Lower leg skin (tissue), 3 donors: ENCODE measurements at regions not wholly inside any gene's neighbourhood (a gene's known extent, or its start where the extent isn't known, plus 50 kb on each side); places are given as distances from the start of the nearest gene placed in this dataset.

Source experiments
- POLR2A ChIP-seq, 2 donors: fragments of 450-650 bp; IDR thresholded peaks; one replicate each; pipeline ENCODE4 v1.6.1; 2016 to 2017; ENCODE audit warnings: antibody characterized with exemption in 2 of 2, mild to moderate bottlenecking in 1 of 2, moderate library complexity in 1 of 2
- TF ChIP-seq, protein P1 (sequence below), 3 donors: fragments of 450-650 bp; IDR thresholded peaks; one replicate each; pipeline ENCODE4 v1.5.1; 2016; ENCODE audit warnings: antibody characterized with exemption in 3 of 3, mild to moderate bottlenecking in 3 of 3, moderate library complexity in 2 of 3

DNA sequence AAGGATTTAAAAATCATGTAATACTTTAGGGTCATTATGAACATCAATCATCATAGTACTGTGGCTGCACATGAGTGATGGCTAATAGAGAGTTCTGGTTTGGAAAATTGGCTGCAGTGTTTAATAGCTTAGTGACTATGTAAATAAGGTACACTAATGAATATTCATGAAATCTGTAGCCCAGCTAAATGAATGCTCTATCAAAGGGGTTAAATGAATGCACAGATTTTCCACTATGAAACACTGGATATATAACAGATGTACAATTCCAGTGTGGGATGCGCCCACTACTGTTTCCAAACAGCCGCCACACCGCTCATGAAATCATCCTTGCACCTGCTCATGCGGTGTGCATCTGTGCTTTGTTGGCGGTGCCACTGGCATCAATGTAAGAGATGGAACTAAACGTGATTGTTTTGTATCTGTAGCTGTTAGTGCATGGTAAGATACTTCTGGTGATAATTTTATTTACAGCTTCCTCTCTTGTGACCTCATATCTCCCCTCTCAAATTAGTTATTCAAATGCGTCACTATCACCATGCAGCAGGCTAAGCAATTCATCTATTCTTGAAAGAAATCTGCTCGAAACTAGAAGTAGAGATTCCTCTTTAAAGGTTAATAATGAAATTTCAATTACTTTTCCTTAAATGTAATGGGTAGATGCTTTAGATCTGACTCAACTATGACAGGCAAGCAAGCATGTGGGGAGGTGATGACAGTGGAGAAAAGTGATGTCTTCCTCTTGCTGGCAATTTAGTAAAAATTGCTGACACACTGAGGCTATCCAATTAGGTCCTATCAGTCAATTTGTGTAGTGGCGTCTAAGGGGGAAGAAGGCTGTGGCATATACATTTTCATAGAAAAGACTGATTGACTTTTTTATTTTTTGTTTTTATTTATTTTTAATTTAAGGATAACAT is 433.6 kb downstream of the AEBP2 start:
- TF ChIP-seq, protein P1, sequence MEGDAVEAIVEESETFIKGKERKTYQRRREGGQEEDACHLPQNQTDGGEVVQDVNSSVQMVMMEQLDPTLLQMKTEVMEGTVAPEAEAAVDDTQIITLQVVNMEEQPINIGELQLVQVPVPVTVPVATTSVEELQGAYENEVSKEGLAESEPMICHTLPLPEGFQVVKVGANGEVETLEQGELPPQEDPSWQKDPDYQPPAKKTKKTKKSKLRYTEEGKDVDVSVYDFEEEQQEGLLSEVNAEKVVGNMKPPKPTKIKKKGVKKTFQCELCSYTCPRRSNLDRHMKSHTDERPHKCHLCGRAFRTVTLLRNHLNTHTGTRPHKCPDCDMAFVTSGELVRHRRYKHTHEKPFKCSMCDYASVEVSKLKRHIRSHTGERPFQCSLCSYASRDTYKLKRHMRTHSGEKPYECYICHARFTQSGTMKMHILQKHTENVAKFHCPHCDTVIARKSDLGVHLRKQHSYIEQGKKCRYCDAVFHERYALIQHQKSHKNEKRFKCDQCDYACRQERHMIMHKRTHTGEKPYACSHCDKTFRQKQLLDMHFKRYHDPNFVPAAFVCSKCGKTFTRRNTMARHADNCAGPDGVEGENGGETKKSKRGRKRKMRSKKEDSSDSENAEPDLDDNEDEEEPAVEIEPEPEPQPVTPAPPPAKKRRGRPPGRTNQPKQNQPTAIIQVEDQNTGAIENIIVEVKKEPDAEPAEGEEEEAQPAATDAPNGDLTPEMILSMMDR (IDR thresholded peaks at IDR 0.05), result no peak
- TF ChIP-seq POLR2A (IDR thresholded peaks at IDR 0.05), result no peak
